KMS-11 (cell line): ENCODE measurements at regions not wholly inside any gene's neighbourhood (a gene's known extent, or its start where the extent isn't known, plus 50 kb on each side); places are given as distances from the start of the nearest gene placed in this dataset.

ENCODE experiments used
- H2AFZ ChIP-seq: fragments of 200-600 bp; sonication (generic); 2 replicates; pipeline ENCODE4 v1.6.1; 2016; ENCODE audit warnings: antibody characterized with exemption, mixed run types, low read depth
- H3K27ac ChIP-seq: fragments of 200-600 bp; sonication (generic); 2 replicates; pipeline ENCODE4 v1.6.1; 2016; ENCODE audit warnings: mild to moderate bottlenecking, mixed run types
- H3K27me3 ChIP-seq: fragments of 200-600 bp; sonication (generic); 2 replicates; pipeline ENCODE4 v1.6.1; 2017; ENCODE audit warnings: mild to moderate bottlenecking, low read depth, mixed run types, moderate library complexity; ENCODE audit not compliant: insufficient read depth
- H3K36me3 ChIP-seq: fragments of 200-600 bp; sonication (generic); 2 replicates; pipeline ENCODE4 v1.6.1; 2017; ENCODE audit warnings: mild to moderate bottlenecking, mixed run types; ENCODE audit not compliant: insufficient read depth
- H3K4me1 ChIP-seq: fragments of 200-600 bp; sonication (generic); 2 replicates; pipeline ENCODE4 v1.6.1; 2016; ENCODE audit warnings: mild to moderate bottlenecking, low read depth, mixed run types; ENCODE audit not compliant: poor library complexity, severe bottlenecking
- H3K4me2 ChIP-seq: fragments of 200-600 bp; sonication (generic); 2 replicates; pipeline ENCODE4 v1.7.0; 2016; ENCODE audit warnings: mild to moderate bottlenecking, mixed run types
- H3K4me3 ChIP-seq: fragments of 200-600 bp; sonication (generic); IDR thresholded peaks from 2 replicates; pipeline ENCODE4 v1.6.1; 2017; ENCODE audit warnings: low read depth, low read length, mixed read lengths; ENCODE audit not compliant: insufficient read depth
- H3K79me2 ChIP-seq: fragments of 200-600 bp; sonication (generic); 2 replicates; pipeline ENCODE4 v1.6.1; 2016; ENCODE audit warnings: low read depth, mixed run types; ENCODE audit not compliant: insufficient read depth
- H3K9ac ChIP-seq: fragments of 200-600 bp; sonication (generic); 2 replicates; pipeline ENCODE4 v1.6.1; 2016; ENCODE audit warnings: mild to moderate bottlenecking, mixed run types
- H4K20me1 ChIP-seq: fragments of 200-600 bp; sonication (generic); 2 replicates; pipeline ENCODE4 v1.6.1; 2016; ENCODE audit warnings: mild to moderate bottlenecking, mixed run types; ENCODE audit not compliant: insufficient read depth
- TF ChIP-seq, protein P1 (sequence below): fragments of 200-600 bp; sonication (generic); conservative IDR thresholded peaks from 2 replicates; pipeline ENCODE4 v1.6.1; 2017; ENCODE audit warnings: low read depth, mild to moderate bottlenecking, antibody characterized with exemption, low read length, moderate library complexity, mixed read lengths

DNA sequence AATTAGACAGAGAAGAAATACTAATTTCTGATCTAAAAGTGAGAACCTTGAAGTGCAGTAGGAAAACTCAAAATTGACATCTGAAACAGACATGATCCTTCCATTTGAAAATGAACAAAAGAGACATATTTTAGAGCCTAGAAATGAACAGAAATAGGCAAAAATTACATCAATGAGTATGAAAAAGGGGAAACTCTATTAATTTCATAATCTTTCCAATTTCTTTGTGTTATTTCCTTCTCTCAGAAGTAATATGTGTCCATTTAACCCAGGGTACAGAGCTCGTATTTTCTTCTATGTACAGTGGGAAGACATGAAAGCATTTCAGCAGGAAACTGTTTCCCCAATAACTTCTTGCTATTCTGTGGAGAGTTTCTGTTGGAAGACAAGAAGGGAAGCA lies 263.1 kb downstream of the CGGBP1 start:
- TF ChIP-seq, protein P1, sequence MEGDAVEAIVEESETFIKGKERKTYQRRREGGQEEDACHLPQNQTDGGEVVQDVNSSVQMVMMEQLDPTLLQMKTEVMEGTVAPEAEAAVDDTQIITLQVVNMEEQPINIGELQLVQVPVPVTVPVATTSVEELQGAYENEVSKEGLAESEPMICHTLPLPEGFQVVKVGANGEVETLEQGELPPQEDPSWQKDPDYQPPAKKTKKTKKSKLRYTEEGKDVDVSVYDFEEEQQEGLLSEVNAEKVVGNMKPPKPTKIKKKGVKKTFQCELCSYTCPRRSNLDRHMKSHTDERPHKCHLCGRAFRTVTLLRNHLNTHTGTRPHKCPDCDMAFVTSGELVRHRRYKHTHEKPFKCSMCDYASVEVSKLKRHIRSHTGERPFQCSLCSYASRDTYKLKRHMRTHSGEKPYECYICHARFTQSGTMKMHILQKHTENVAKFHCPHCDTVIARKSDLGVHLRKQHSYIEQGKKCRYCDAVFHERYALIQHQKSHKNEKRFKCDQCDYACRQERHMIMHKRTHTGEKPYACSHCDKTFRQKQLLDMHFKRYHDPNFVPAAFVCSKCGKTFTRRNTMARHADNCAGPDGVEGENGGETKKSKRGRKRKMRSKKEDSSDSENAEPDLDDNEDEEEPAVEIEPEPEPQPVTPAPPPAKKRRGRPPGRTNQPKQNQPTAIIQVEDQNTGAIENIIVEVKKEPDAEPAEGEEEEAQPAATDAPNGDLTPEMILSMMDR = no peak
- H2AFZ ChIP-seq = no peak overlapping the region
- no peaks in the 10 kb centered on the region for H4K20me1 ChIP-seq
- no peak overlapping the region for H3K4me2 ChIP-seq
- no peaks in the 10 kb centered on the region for H3K4me1 ChIP-seq
- H3K27me3 ChIP-seq = no peaks in the 10 kb centered on the region
- no peak overlapping the region for H3K27ac ChIP-seq
- no peak overlapping the region for H3K9ac ChIP-seq
- H3K36me3 ChIP-seq = no peaks in the 10 kb centered on the region
- no peak overlapping the region for H3K4me3 ChIP-seq
- no peaks in the 10 kb centered on the region for H3K79me2 ChIP-seq

- H2AFZ ChIP-seq = no peak overlapping the region
- no peak overlapping the region for H3K9ac ChIP-seq
- no peaks in the 10 kb centered on the region for H4K20me1 ChIP-seq
- no peaks in the 10 kb centered on the region for H3K79me2 ChIP-seq
- no peak overlapping the region for H3K27ac ChIP-seq
- no peaks in the 10 kb centered on the region for H3K27me3 ChIP-seq
- no peak overlapping the region for H3K4me3 ChIP-seq
- no peaks in the 10 kb centered on the region for H3K36me3 ChIP-seq
- H3K4me1 ChIP-seq = no peaks in the 10 kb centered on the region
- H3K4me2 ChIP-seq = no peak overlapping the region
- TF ChIP-seq, protein P1 = no peak
Observed at GRCh38 chr3:87793337-87793877, 265.4 kb downstream of the CGGBP1 start.

- TF ChIP-seq, protein P1 = no peak
Observed at GRCh38 chr3:87792534-87793336, 266.1 kb downstream of the CGGBP1 start, which contains the start of gene HTR1F. HTR1F (plus strand) TSS chr3:87792706.

DNA sequence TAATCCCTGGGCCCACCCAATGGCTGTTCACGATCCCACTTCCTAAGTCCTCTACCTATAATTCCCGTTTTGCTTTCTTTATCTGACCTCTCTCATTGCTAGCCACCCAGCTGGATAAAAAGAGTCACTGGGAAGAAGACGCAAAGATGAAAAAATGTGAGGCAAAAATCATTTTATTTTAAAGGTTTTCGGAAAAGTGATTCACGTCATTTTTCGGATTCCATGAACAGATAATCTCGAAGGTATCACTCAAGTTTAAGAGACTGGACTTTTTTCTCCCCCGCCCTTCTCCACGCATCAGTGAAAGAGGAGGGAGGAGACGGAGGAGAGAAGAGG lies 266.6 kb downstream of the CGGBP1 start:
- Histone ChIP-seq H2AFZ (no peak overlapping the region), H3K9ac (no peak overlapping the region), H3K36me3 (no peaks in the 10 kb centered on the region), H3K27ac (no peak overlapping the region), H3K4me1 (no peaks in the 10 kb centered on the region), H3K4me3 (no peak overlapping the region), H4K20me1 (no peaks in the 10 kb centered on the region), H3K79me2 (no peaks in the 10 kb centered on the region), H3K4me2 (no peak overlapping the region), H3K27me3 (no peaks in the 10 kb centered on the region)
- TF ChIP-seq, protein P1 = no peak

More at GRCh38 chr3:87792534-87793336, 266.1 kb downstream of the CGGBP1 start, which contains the start of gene HTR1F:
- no peaks in the 10 kb centered on the region for H4K20me1 ChIP-seq
- H3K27me3 ChIP-seq = no peaks in the 10 kb centered on the region
- no peak within 1 kb of the TSS for H2AFZ ChIP-seq
- H3K27ac ChIP-seq = no peak within 1 kb of the TSS
- no peaks in the 10 kb centered on the region for H3K36me3 ChIP-seq
- H3K4me3 ChIP-seq = no peak within 1 kb of the TSS
- no peaks in the 10 kb centered on the region for H3K79me2 ChIP-seq
- no peaks in the 10 kb centered on the region for H3K4me1 ChIP-seq
- H3K4me2 ChIP-seq = no peak within 1 kb of the TSS
- H3K9ac ChIP-seq = no peak within 1 kb of the TSS
